Colonic mucosa (tissue), 4 donors: ENCODE measurements at regions not wholly inside any gene's neighbourhood (a gene's known extent, or its start where the extent isn't known, plus 50 kb on each side); places are given as distances from the start of the nearest gene placed in this dataset.

Experiments used
- DNase-seq: peaks from one replicate; pipeline ENCODE4 v3.0.0-alpha.2; 2020
- H3K27ac ChIP-seq: fragments of 200-600 bp; one replicate; pipeline ENCODE4 v1.8.0; 2021
- H3K27me3 ChIP-seq: fragments of 200-600 bp; one replicate; pipeline ENCODE4 v1.8.0; 2021
- H3K36me3 ChIP-seq: fragments of 200-600 bp; one replicate; pipeline ENCODE4 v1.8.0; 2021
- H3K4me1 ChIP-seq: fragments of 200-600 bp; one replicate; pipeline ENCODE4 v1.8.0; 2021; ENCODE audit warnings: mild to moderate bottlenecking
- H3K4me3 ChIP-seq: fragments of 200-600 bp; one replicate; pipeline ENCODE4 v1.8.0; 2021
- H3K9ac ChIP-seq, 2 donors: one replicate each; pipeline ENCODE4 v1.7.0; 2013; ENCODE audit warnings: control low read depth in 2 of 2, low read depth in 2 of 2, low read length in 2 of 2
- H3K9me3 ChIP-seq: fragments of 200-600 bp; one replicate; pipeline ENCODE4 v1.8.0; 2021
- CTCF ChIP-seq: fragments of 200-600 bp; IDR thresholded peaks from one replicate; pipeline ENCODE4 v1.8.0; 2022; ENCODE audit warnings: antibody characterized with exemption, mild to moderate bottlenecking
- intact Hi-C: fragments of 100-400 bp; cut with DNase I; formaldehyde crosslinking; loops from one replicate; pipeline ENCODE4 v1.14.1; 2022
- donor health status: healthy.
- donor health status: DM: no; HTN: no; CAD: no.
- donor health status: DM: no; HTN: no; CAD: no.

DNA sequence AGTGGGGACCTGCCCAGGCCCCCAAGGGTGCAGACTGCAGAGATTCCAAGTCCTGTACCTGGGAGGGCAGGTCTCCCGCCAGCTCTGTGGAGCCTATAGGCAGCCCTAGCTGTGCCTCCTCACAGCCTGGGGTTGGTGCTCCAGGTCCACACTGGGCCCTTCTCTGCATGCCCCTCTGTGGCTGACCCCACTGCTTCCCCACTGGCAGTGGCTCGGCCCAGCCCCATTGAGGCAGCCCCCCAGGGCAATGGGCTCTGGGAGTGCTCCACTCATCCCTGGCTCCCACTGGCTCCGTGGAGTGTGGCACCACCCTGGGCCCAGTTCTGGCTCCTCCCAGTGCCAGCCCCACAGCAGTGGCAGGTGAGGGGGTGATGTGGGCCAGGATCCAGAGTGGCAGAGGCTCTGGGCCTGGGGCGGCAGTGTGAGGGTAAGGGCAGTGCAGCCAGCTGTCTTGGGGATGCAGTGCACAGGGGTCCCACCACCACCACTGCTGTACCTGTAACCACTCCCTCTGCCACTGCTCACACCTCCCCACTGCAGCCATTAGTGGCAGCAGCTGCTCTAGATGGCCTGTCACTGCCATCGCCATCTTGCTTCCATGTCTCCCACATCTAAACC, 312.2 kb downstream of the GPM6A start:
- no peak overlapping the region for H3K9ac ChIP-seq
- H3K4me3 ChIP-seq = no peak overlapping the region
- H3K27me3 ChIP-seq = no peaks in the 10 kb centered on the region
- no peaks in the 10 kb centered on the region for H3K4me1 ChIP-seq
- H3K36me3 ChIP-seq = no peaks in the 10 kb centered on the region
- no peak for TF ChIP-seq CTCF
- intact Hi-C loops = no loop called here
- no peak for DNase-seq
- H3K27ac ChIP-seq = no peak overlapping the region
- no peaks in the 10 kb centered on the region for H3K9me3 ChIP-seq

DNA sequence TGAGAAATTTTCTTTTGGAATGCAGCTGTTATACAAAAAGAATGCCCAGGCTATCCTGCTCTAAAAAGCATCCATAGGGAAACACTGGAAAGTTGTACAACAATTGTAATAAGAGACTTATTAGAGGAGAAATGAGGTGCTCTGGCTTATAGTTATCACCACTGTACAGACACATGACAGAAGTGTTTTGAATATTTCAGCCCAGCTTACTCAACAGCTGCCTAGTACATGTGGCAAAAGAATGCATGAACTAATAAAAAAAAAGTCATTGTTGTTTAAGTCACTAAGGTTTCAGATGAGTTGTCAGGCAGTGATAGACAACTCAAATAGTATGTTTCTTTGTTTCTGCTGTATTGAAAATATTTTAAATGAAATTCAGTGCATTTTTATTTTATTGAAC, 307.7 kb downstream of the GPM6A start:
- no peak for TF ChIP-seq CTCF
- Histone ChIP-seq H3K9ac (no peak overlapping the region), H3K27me3 (no peaks in the 10 kb centered on the region), H3K36me3 (no peaks in the 10 kb centered on the region), H3K27ac (no peak overlapping the region), H3K9me3 (no peaks in the 10 kb centered on the region), H3K4me3 (no peak overlapping the region), H3K4me1 (no peaks in the 10 kb centered on the region)
- no peak for DNase-seq
- intact Hi-C loops = no loop called here

- Histone ChIP-seq H3K27me3 (no peaks in the 10 kb centered on the region), H3K9ac (no peak overlapping the region), H3K27ac (no peak overlapping the region), H3K9me3 (no peaks in the 10 kb centered on the region), H3K36me3 (no peaks in the 10 kb centered on the region), H3K4me3 (no peak overlapping the region), H3K4me1 (no peaks in the 10 kb centered on the region)
- intact Hi-C loops = no loop called here
- no peak for DNase-seq
- TF ChIP-seq CTCF = no peak
Observed at GRCh38 chr4:175509320-175509719, 302.7 kb downstream of the GPM6A start.

- no peak for DNase-seq
- H3K4me3 ChIP-seq = no peak overlapping the region
- H3K4me1 ChIP-seq = no peaks in the 10 kb centered on the region
- no peak overlapping the region for H3K27ac ChIP-seq
- TF ChIP-seq CTCF = no peak
- intact Hi-C loops = no loop called here
- H3K9ac ChIP-seq = no peak overlapping the region
- no peaks in the 10 kb centered on the region for H3K27me3 ChIP-seq
- no peaks in the 10 kb centered on the region for H3K9me3 ChIP-seq
- no peaks in the 10 kb centered on the region for H3K36me3 ChIP-seq
Observed at GRCh38 chr4:175511861-175512260, 300.2 kb downstream of the GPM6A start.

DNA sequence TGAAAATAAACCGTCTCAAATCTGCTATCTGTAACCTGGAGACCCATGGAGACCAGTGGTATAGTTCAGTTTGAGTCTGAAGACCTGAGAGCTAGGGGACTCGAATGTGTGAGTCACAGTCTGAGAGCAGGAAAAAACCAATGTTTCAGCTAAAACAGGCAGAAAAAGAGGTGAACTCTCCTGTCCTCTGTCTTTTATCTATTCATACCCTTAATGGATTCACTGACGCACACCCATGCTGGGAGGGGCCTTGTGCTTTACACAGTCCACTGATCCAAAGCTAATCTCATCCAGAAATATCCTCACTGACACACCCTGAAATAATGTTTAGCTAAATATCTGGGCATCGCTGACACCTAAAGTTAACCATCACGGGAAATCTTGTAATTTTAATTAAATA, 297.9 kb downstream of the GPM6A start:
- no peak overlapping the region for H3K27ac ChIP-seq
- no peak for TF ChIP-seq CTCF
- no peaks in the 10 kb centered on the region for H3K36me3 ChIP-seq
- H3K9me3 ChIP-seq = no peaks in the 10 kb centered on the region
- no peak for DNase-seq
- intact Hi-C loops = no loop called here
- H3K27me3 ChIP-seq = no peaks in the 10 kb centered on the region
- no peaks in the 10 kb centered on the region for H3K4me1 ChIP-seq
- H3K4me3 ChIP-seq = no peak overlapping the region
- no peak overlapping the region for H3K9ac ChIP-seq
